WTC11 (cell line): ENCODE measurements at regions not wholly inside any gene's neighbourhood (a gene's known extent, or its start where the extent isn't known, plus 50 kb on each side); places are given as distances from the start of the nearest gene placed in this dataset.

Experiments used
- ATAC-seq: fragments of 200-7000 bp; cut with Tn5 transposase; 2 replicates; pipeline ENCODE4 v1.10.0; 2021; ENCODE audit warnings: mild to moderate bottlenecking, moderate library complexity
- CTCF ChIA-PET: fragments of 300-600 bp; sonication (Branson Sonifier 250); formaldehyde crosslinking; loops from one replicate; lab custom pipeline; 2021; ENCODE audit warnings: antibody characterized with exemption; lab: Charles Lee
- POLR2A ChIA-PET: fragments of 350-600 bp; sonication (Branson Sonifier 250); formaldehyde crosslinking; loops from one replicate; lab custom pipeline; 2021; ENCODE audit warnings: antibody characterized with exemption; lab: Charles Lee
- DNase-seq: peaks from one replicate; pipeline ENCODE4 v3.0.0; 2021; ENCODE audit warnings: low spot score
- H3K27ac Mint-ChIP-seq: 2 replicates; pipeline ENCODE4 v1.8.0; 2021; ENCODE audit warnings: mixed read lengths
- H3K27me3 Mint-ChIP-seq: 2 replicates; pipeline ENCODE4 v1.8.0; 2021; ENCODE audit warnings: low read depth, mild to moderate bottlenecking, moderate library complexity, mixed read lengths
- H3K36me3 Mint-ChIP-seq: 2 replicates; pipeline ENCODE4 v1.8.0; 2021; ENCODE audit warnings: mixed read lengths
- H3K4me1 Mint-ChIP-seq: 2 replicates; pipeline ENCODE4 v1.8.0; 2022; ENCODE audit warnings: mixed read lengths
- H3K4me3 Mint-ChIP-seq: 2 replicates; pipeline ENCODE4 v1.8.0; 2021; ENCODE audit warnings: mild to moderate bottlenecking, moderate library complexity, mixed read lengths
- H3K9me3 Mint-ChIP-seq: 2 replicates; pipeline ENCODE4 v1.8.0; 2021; ENCODE audit warnings: mixed read lengths
- AFF4 ChIP-seq: sonication (generic); formaldehyde crosslinking; IDR thresholded peaks from 2 replicates; pipeline ENCODE4 v1.8.1; 2023; ENCODE audit warnings: mild to moderate bottlenecking, missing genetic modification reagents, borderline replicate concordance
- CREB1 ChIP-seq: sonication (generic); formaldehyde crosslinking; IDR thresholded peaks from 2 replicates; pipeline ENCODE4 v1.8.0; 2023; ENCODE audit warnings: mild to moderate bottlenecking, missing genetic modification reagents
- ELF4 ChIP-seq: sonication (generic); formaldehyde crosslinking; IDR thresholded peaks from 2 replicates; pipeline ENCODE4 v1.8.1; 2022; ENCODE audit warnings: low read depth, mild to moderate bottlenecking, moderate library complexity, missing genetic modification reagents
- GABPB1 ChIP-seq: sonication (generic); formaldehyde crosslinking; IDR thresholded peaks from 2 replicates; pipeline ENCODE4 v1.8.1; 2023; ENCODE audit warnings: mild to moderate bottlenecking, missing genetic modification reagents
- JUN ChIP-seq: sonication (generic); formaldehyde crosslinking; IDR thresholded peaks from 2 replicates; pipeline ENCODE4 v1.8.0; 2023; ENCODE audit warnings: mild to moderate bottlenecking, missing genetic modification reagents
- NFATC4 ChIP-seq: fragments of 250-450 bp; sonication (Bioruptor Pico); IDR thresholded peaks from 2 replicates; pipeline ENCODE4 v1.9.0; 2021; ENCODE audit warnings: mild to moderate bottlenecking
- NR1H2 ChIP-seq: sonication (generic); formaldehyde crosslinking; IDR thresholded peaks from 2 replicates; pipeline ENCODE4 v1.9.0; 2021; ENCODE audit warnings: mild to moderate bottlenecking, moderate library complexity, missing genetic modification reagents
- OVOL2 ChIP-seq: fragments of 250-450 bp; sonication (Bioruptor Pico); IDR thresholded peaks from 2 replicates; pipeline ENCODE4 v1.9.0; 2021; ENCODE audit warnings: mild to moderate bottlenecking, borderline replicate concordance
- PRDM15 ChIP-seq: sonication (generic); formaldehyde crosslinking; IDR thresholded peaks from 2 replicates; pipeline ENCODE4 v1.8.0; 2022; ENCODE audit warnings: missing genetic modification reagents
- PREB ChIP-seq: sonication (generic); formaldehyde crosslinking; IDR thresholded peaks from 2 replicates; pipeline ENCODE4 v1.8.1; 2022; ENCODE audit warnings: mild to moderate bottlenecking, missing genetic modification reagents, moderate library complexity, borderline replicate concordance
- RELA ChIP-seq: sonication (generic); formaldehyde crosslinking; IDR thresholded peaks from 2 replicates; pipeline ENCODE4 v1.8.1; 2022; ENCODE audit warnings: missing genetic modification reagents, mild to moderate bottlenecking, borderline replicate concordance
- SOX15 ChIP-seq: fragments of 250-450 bp; sonication (Bioruptor Pico); IDR thresholded peaks from 2 replicates; pipeline ENCODE4 v1.9.0; 2021; ENCODE audit warnings: mild to moderate bottlenecking
- TCF7 ChIP-seq: sonication (generic); formaldehyde crosslinking; IDR thresholded peaks from 2 replicates; pipeline ENCODE4 v1.8.0; 2022; ENCODE audit warnings: mild to moderate bottlenecking, low read depth, missing genetic modification reagents, moderate library complexity
- TEAD1 ChIP-seq: sonication (generic); formaldehyde crosslinking; IDR thresholded peaks from 2 replicates; pipeline ENCODE4 v1.8.0; 2022; ENCODE audit warnings: mild to moderate bottlenecking, missing genetic modification reagents
- TP53 ChIP-seq: sonication (generic); formaldehyde crosslinking; IDR thresholded peaks from 2 replicates; pipeline ENCODE4 v1.8.1; 2023; ENCODE audit warnings: mild to moderate bottlenecking, missing genetic modification reagents
- ZBTB21 ChIP-seq: sonication (generic); formaldehyde crosslinking; IDR thresholded peaks from 2 replicates; pipeline ENCODE4 v1.8.1; 2023; ENCODE audit warnings: mild to moderate bottlenecking, missing genetic modification reagents, borderline replicate concordance
- ZMAT4 ChIP-seq: fragments of 250-450 bp; sonication (Bioruptor Pico); IDR thresholded peaks from 2 replicates; pipeline ENCODE4 v1.9.0; 2021; ENCODE audit warnings: mild to moderate bottlenecking
- ZNF121 ChIP-seq: sonication (generic); formaldehyde crosslinking; IDR thresholded peaks from 2 replicates; pipeline ENCODE4 v1.8.0; 2023; ENCODE audit warnings: missing genetic modification reagents
- ZNF416 ChIP-seq: fragments of 250-450 bp; sonication (Bioruptor Pico); IDR thresholded peaks from 2 replicates; pipeline ENCODE4 v1.9.0; 2021; ENCODE audit warnings: mild to moderate bottlenecking, inconsistent platforms
- ZNF423 ChIP-seq: fragments of 250-450 bp; sonication (Bioruptor Pico); IDR thresholded peaks from 2 replicates; pipeline ENCODE4 v2.1.2; 2022; ENCODE audit warnings: mild to moderate bottlenecking, moderate library complexity
- ZNF512 ChIP-seq: sonication (generic); formaldehyde crosslinking; IDR thresholded peaks from 2 replicates; pipeline ENCODE4 v1.8.1; 2022; ENCODE audit warnings: missing genetic modification reagents, borderline replicate concordance
- ZNF671 ChIP-seq: fragments of 250-450 bp; sonication (Bioruptor Pico); IDR thresholded peaks from 2 replicates; pipeline ENCODE4 v1.8.0; 2021; ENCODE audit warnings: mild to moderate bottlenecking

GRCh38 chr2:101556033-101556459 lies 81.1 kb upstream of the RFX8 start:
- no peak for ATAC-seq
- no peak for DNase-seq
- Mint-ChIP-seq H3K4me1 (peaks cover 4% of the 10 kb centered on the region), H3K4me3 (no peak overlapping the region), H3K9me3 (no peaks in the 10 kb centered on the region), H3K36me3 (no peaks in the 10 kb centered on the region), H3K27me3 (no peaks in the 10 kb centered on the region), H3K27ac (no peak overlapping the region)
- ChIA-PET CTCF (no interaction called here), POLR2A (no interaction called here)
- TF ChIP-seq GABPB1 (peak; percentile 32; the same call in 1 of the 2 replicates), NR1H2 (CRISPR knock-in tag) (no peak), ZNF416 (CRISPR knock-in tag) (no peak), ZBTB21 (no peak), CREB1 (CRISPR knock-in tag) (no peak), AFF4 (no peak), RELA (no peak), TCF7 (CRISPR knock-in tag) (no peak)
- TF ChIP-seq, all 79 proteins: peak for 1

GRCh38 chr2:101551336-101551888 lies 76.5 kb upstream of the RFX8 start:
- no peaks in the 10 kb centered on the region for H3K9me3 Mint-ChIP-seq
- H3K27me3 Mint-ChIP-seq: no peaks in the 10 kb centered on the region
- no peak for DNase-seq
- no peaks in the 10 kb centered on the region for H3K36me3 Mint-ChIP-seq
- ATAC-seq: no peak
- ChIA-PET CTCF (no interaction called here), POLR2A (no interaction called here)
- H3K27ac Mint-ChIP-seq: no peak overlapping the region
- peaks cover 4% of the 10 kb centered on the region for H3K4me1 Mint-ChIP-seq
- no peak overlapping the region for H3K4me3 Mint-ChIP-seq
- no peak for TF ChIP-seq ELF4 (CRISPR knock-in tag)
- no peak for TF ChIP-seq SOX15 (CRISPR knock-in tag)
- TF ChIP-seq ZNF512 (CRISPR knock-in tag): no peak
- TF ChIP-seq TEAD1 (CRISPR knock-in tag): no peak
- no peak for TF ChIP-seq ZNF416 (CRISPR knock-in tag)
- TF ChIP-seq ZNF121 (CRISPR knock-in tag): no peak
- no peak for TF ChIP-seq PREB (CRISPR knock-in tag)
- no peak for TF ChIP-seq JUN
- no peak for TF ChIP-seq TP53
- no peak for TF ChIP-seq PRDM15
- no peak for TF ChIP-seq AFF4
- TF ChIP-seq ZNF423 (CRISPR knock-in tag): no peak
- TF ChIP-seq ZMAT4 (CRISPR knock-in tag): no peak
- TF ChIP-seq ZNF671 (CRISPR knock-in tag): no peak
- no peak for TF ChIP-seq NFATC4
- TF ChIP-seq OVOL2 (CRISPR knock-in tag): no peak
- no peak for TF ChIP-seq TCF7 (CRISPR knock-in tag)
